ENCODE measurements at regions not wholly inside any gene's neighbourhood (a gene's known extent, or its start where the extent isn't known, plus 50 kb on each side); places are given as distances from the start of the nearest gene placed in this dataset.

DNA sequence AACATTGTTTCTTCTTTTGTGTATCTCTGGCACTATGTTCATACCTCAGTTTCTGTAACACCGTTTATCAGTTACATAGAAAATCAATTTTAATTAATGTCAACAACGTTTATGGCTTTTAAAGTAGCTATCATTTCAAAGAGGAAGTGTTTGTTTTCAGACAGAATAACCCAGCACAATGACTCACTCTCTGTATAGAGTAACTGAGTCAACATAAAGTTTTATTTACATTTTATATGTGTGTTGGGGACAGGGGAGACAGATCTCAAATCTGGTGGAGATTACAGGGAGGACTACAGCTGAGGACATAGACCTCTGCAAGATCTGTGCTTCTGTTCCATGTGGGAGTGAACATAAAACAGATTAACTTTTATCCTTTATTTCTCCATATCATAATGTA is 2590.1 kb downstream of the PCDH9 start:
- intact Hi-C loops (cut with micrococcal nuclease), result no loop called here
- RAD21 ChIA-PET (ENCODE audit: low non-redundant PET in 1 of 2, low total read pairs in 2 of 2, uncharacterized antibody in 2 of 2, unreplicated experiment in 2 of 2), result no interaction called here
- Histone ChIP-seq H2AFZ (ENCODE audit: low read depth, low read length, poor library complexity, severe bottlenecking) (no peak overlapping the region), H3K79me2 (ENCODE audit: insufficient read depth, low read length) (no peaks in the 10 kb centered on the region), H3K4me1 (ENCODE audit: control insufficient read depth in 1 of 2, insufficient read depth in 2 of 2, low read length in 2 of 2) (no peaks in the 10 kb centered on the region), H4K20me1 (ENCODE audit: insufficient read depth) (no peaks in the 10 kb centered on the region), H3K4me3 (replicated peaks in 1 of 2; ENCODE audit: low read depth in 1 of 2, low read length in 2 of 2) (no peak overlapping the region), H3K27ac (ENCODE audit: low read depth, low read length) (no peak overlapping the region), H3K36me3 (ENCODE audit: control insufficient read depth in 1 of 2, insufficient read depth in 2 of 2, low read length in 2 of 2) (no peaks in the 10 kb centered on the region), H3K9me3 (ENCODE audit: control insufficient read depth in 1 of 2, insufficient read depth in 1 of 2, low read depth in 1 of 2, low read length in 2 of 2) (no peaks in the 10 kb centered on the region), H3K27me3 (ENCODE audit: insufficient read depth, low read length) (no peaks in the 10 kb centered on the region), H3K9ac (ENCODE audit: low read length) (no peak overlapping the region), H3K9me2 (ENCODE audit: insufficient read depth) (no peaks in the 10 kb centered on the region), H3K4me2 (ENCODE audit: low read length) (no peak overlapping the region)
- POLR2A ChIA-PET, result no interaction called here
- DNase-seq (ENCODE audit: low read depth, low spot score), result no peak
- ATAC-seq, result no peak
- CTCF ChIA-PET, result no interaction called here
- BruUV-seq (replicated peaks), result no TSS peak
- TF ChIP-seq, protein P1, sequence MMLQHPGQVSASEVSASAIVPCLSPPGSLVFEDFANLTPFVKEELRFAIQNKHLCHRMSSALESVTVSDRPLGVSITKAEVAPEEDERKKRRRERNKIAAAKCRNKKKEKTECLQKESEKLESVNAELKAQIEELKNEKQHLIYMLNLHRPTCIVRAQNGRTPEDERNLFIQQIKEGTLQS (IDR thresholded peaks at IDR 0.05), result no peak
- no peak for TF ChIP-seq EZH2 (IDR thresholded peaks at IDR 0.05)
- no peak for TF ChIP-seq SP1 (IDR thresholded peaks at IDR 0.05; ENCODE audit: low read depth)
- no peak for TF ChIP-seq SIN3A (IDR thresholded peaks at IDR 0.05; ENCODE audit: low read depth)
- TF ChIP-seq, protein P2, sequence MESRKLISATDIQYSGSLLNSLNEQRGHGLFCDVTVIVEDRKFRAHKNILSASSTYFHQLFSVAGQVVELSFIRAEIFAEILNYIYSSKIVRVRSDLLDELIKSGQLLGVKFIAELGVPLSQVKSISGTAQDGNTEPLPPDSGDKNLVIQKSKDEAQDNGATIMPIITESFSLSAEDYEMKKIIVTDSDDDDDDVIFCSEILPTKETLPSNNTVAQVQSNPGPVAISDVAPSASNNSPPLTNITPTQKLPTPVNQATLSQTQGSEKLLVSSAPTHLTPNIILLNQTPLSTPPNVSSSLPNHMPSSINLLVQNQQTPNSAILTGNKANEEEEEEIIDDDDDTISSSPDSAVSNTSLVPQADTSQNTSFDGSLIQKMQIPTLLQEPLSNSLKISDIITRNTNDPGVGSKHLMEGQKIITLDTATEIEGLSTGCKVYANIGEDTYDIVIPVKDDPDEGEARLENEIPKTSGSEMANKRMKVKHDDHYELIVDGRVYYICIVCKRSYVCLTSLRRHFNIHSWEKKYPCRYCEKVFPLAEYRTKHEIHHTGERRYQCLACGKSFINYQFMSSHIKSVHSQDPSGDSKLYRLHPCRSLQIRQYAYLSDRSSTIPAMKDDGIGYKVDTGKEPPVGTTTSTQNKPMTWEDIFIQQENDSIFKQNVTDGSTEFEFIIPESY (IDR thresholded peaks at IDR 0.05; ENCODE audit: extremely low read depth, insufficient replicate concordance, low read length), result no peak
- TF ChIP-seq FOSL1 (IDR thresholded peaks at IDR 0.05; ENCODE audit: low read depth), result no peak
- TF ChIP-seq TCF7L2 (IDR thresholded peaks at IDR 0.05; ENCODE audit: borderline replicate concordance, extremely low read depth, insufficient read depth, insufficient read length), result no peak
- no peak for TF ChIP-seq POLR2A (IDR thresholded peaks at IDR 0.05; ENCODE audit: borderline replicate concordance, extremely low read depth, insufficient read depth, insufficient read length)
- TF ChIP-seq EZH2phosphoT487 (IDR thresholded peaks at IDR 0.05; ENCODE audit: borderline replicate concordance), result no peak
- TF ChIP-seq, protein P3, sequence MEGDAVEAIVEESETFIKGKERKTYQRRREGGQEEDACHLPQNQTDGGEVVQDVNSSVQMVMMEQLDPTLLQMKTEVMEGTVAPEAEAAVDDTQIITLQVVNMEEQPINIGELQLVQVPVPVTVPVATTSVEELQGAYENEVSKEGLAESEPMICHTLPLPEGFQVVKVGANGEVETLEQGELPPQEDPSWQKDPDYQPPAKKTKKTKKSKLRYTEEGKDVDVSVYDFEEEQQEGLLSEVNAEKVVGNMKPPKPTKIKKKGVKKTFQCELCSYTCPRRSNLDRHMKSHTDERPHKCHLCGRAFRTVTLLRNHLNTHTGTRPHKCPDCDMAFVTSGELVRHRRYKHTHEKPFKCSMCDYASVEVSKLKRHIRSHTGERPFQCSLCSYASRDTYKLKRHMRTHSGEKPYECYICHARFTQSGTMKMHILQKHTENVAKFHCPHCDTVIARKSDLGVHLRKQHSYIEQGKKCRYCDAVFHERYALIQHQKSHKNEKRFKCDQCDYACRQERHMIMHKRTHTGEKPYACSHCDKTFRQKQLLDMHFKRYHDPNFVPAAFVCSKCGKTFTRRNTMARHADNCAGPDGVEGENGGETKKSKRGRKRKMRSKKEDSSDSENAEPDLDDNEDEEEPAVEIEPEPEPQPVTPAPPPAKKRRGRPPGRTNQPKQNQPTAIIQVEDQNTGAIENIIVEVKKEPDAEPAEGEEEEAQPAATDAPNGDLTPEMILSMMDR (IDR thresholded peaks at IDR 0.05 in 2 of 3, conservative IDR thresholded peaks at IDR 0.05 in 1 of 3; ENCODE audit: borderline replicate concordance in 1 of 3, insufficient read depth in 1 of 3, low read depth in 2 of 3, low read length in 2 of 3), result no peak
- no peak for TF ChIP-seq CEBPB (IDR thresholded peaks at IDR 0.05; ENCODE audit: low read depth)
- TF ChIP-seq ELF1 (IDR thresholded peaks at IDR 0.05; ENCODE audit: borderline replicate concordance, low read depth), result no peak
- no peak for TF ChIP-seq POLR2AphosphoS5 (IDR thresholded peaks at IDR 0.05; ENCODE audit: low read depth, low read length)

Data from HCT116 (cell line).